A549 (cell line): ENCODE measurements at regions not wholly inside any gene's neighbourhood (a gene's known extent, or its start where the extent isn't known, plus 50 kb on each side); places are given as distances from the start of the nearest gene placed in this dataset.
A peak's percentile ranks its signal among the peaks of the same experiment; 100 is the strongest.

ENCODE experiments used
- ATAC-seq, 2 experiments: fragments of 200-7000 bp in 1 of 2; fragments of >200 bp in 1 of 2; cut with Nextera tagmentation in 1 of 2; cut with Tn5 transposase in 1 of 2; 3 replicates each; pipeline versions ENCODE4 v1.8.0 to v1.9.1; 2018 to 2020; ENCODE audit warnings: mild to moderate bottlenecking in 1 of 2, moderate library complexity in 1 of 2
- CTCF ChIA-PET: fragments of 300-600 bp; sonication (Branson Sonifier 250); formaldehyde crosslinking; extraction: SDS; loops from one replicate; lab custom pipeline; 2021; ENCODE audit warnings: antibody characterized with exemption, inconsistent platforms; lab: Yijun Ruan, JAX
- POLR2A ChIA-PET: fragments of 350-600 bp; formaldehyde crosslinking; extraction: SDS; loops from one replicate; lab custom pipeline; 2021; ENCODE audit warnings: antibody characterized with exemption, inconsistent platforms; lab: Yijun Ruan, JAX
- DNase-seq, 2 experiments: peaks; one replicate each; pipeline versions ENCODE4 v3.0.0 to v3.0.0-alpha.2; 2011 to 2016; ENCODE audit warnings: low read depth in 1 of 2, low spot score in 1 of 2
- FAIRE-seq: peaks from 2 replicates; lab custom pipeline; 2011; peaks lifted over from hg19 to GRCh38; lab: Jason Lieb, UNC
- H3K27ac ChIP-seq, 2 experiments: fragments of >200 bp; sonication (Bioruptor Twin); formaldehyde crosslinking; 3 replicates each; pipeline ENCODE4 v1.5.1; 2016 to 2017
- H3K4me1 ChIP-seq: fragments of >200 bp; sonication (Bioruptor Twin); formaldehyde crosslinking; 3 replicates; pipeline ENCODE4 v1.6.1; 2016
- H3K4me2 ChIP-seq: fragments of >200 bp; sonication (Bioruptor Twin); formaldehyde crosslinking; 3 replicates; pipeline ENCODE4 v1.6.1; 2016
- H3K4me3 ChIP-seq: fragments of >200 bp; sonication (Bioruptor Twin); formaldehyde crosslinking; 3 replicates; pipeline ENCODE4 v1.5.1; 2016
- H3K9me3 ChIP-seq: fragments of >200 bp; sonication (Bioruptor Twin); formaldehyde crosslinking; 3 replicates; pipeline ENCODE4 v1.6.1; 2016
- BHLHE40 ChIP-seq: IDR thresholded peaks from 2 replicates; pipeline ENCODE4 v1.6.1; 2012; ENCODE audit warnings: low read depth, low read length, inconsistent platforms
- CBX8 ChIP-seq: fragments of 200-600 bp; sonication (generic); IDR thresholded peaks from 2 replicates; pipeline ENCODE4 v1.6.1; 2016
- CHD4 ChIP-seq: fragments of 200-600 bp; sonication (generic); IDR thresholded peaks from 2 replicates; pipeline ENCODE4 v1.6.1; 2016; ENCODE audit warnings: antibody characterized with exemption, mild to moderate bottlenecking, borderline replicate concordance
- E2F6 ChIP-seq: IDR thresholded peaks from 2 replicates; pipeline ENCODE4 v1.6.1; 2012; ENCODE audit warnings: low read depth, borderline replicate concordance
- EHF ChIP-seq: fragments of 250-450 bp; sonication (Bioruptor Pico); IDR thresholded peaks from 2 replicates; pipeline ENCODE4 v1.5.0; 2020; ENCODE audit warnings: mild to moderate bottlenecking
- EHMT2 ChIP-seq: fragments of 200-600 bp; sonication (generic); IDR thresholded peaks from 2 replicates; pipeline ENCODE4 v1.6.1; 2016; ENCODE audit warnings: antibody characterized with exemption, low read depth, mild to moderate bottlenecking, moderate library complexity
- FOSB ChIP-seq: fragments of 250-450 bp; sonication (Bioruptor Pico); IDR thresholded peaks from 2 replicates; pipeline ENCODE4 v1.5.0; 2020; ENCODE audit warnings: mild to moderate bottlenecking, moderate library complexity
- HOXA7 ChIP-seq: fragments of 250-450 bp; sonication (Bioruptor Pico); IDR thresholded peaks from 2 replicates; pipeline ENCODE4 v1.5.0; 2020; ENCODE audit warnings: mild to moderate bottlenecking, moderate library complexity
- JUN ChIP-seq, 2 experiments: fragments of >200 bp; sonication (Bioruptor Twin); formaldehyde crosslinking; IDR thresholded peaks; 2 replicates in 1 of 2; 3 replicates in 1 of 2; pipeline ENCODE4 v1.6.1; 2016 to 2017
- NPAS2 ChIP-seq: fragments of 250-450 bp; sonication (Bioruptor Pico); IDR thresholded peaks from 2 replicates; pipeline ENCODE4 v1.8.0; 2022; ENCODE audit warnings: mild to moderate bottlenecking, moderate library complexity, borderline replicate concordance
- PHF8 ChIP-seq: fragments of 200-600 bp; sonication (generic); IDR thresholded peaks from 2 replicates; pipeline ENCODE4 v1.6.1; 2016; ENCODE audit warnings: low read depth, mild to moderate bottlenecking, antibody characterized with exemption, moderate library complexity, borderline replicate concordance
- RNF2 ChIP-seq: fragments of 200-600 bp; sonication (generic); IDR thresholded peaks from 2 replicates; pipeline ENCODE4 v1.6.1; 2016; ENCODE audit warnings: low read depth, mild to moderate bottlenecking, antibody characterized with exemption, moderate library complexity, borderline replicate concordance
- ZSCAN20 ChIP-seq: fragments of 250-450 bp; sonication (Bioruptor Pico); IDR thresholded peaks from 2 replicates; pipeline ENCODE4 v1.8.0; 2022; ENCODE audit warnings: mild to moderate bottlenecking, moderate library complexity
- WGBS: methylation state at CpG from one replicate; pipeline ENCODE4 v1.1.6; 2017; ENCODE audit errors: missing lambda C conversion rate; 5-methylcytosine and 5-hydroxymethylcytosine counted together
- TF ChIP-seq, protein P1 (sequence below): IDR thresholded peaks from 2 replicates; pipeline ENCODE4 v1.6.1; 2012
- TF ChIP-seq, protein P2 (sequence below): fragments of 250-450 bp; sonication (Bioruptor Pico); IDR thresholded peaks from 2 replicates; pipeline ENCODE4 v1.5.0; 2021; ENCODE audit warnings: mild to moderate bottlenecking, moderate library complexity, borderline replicate concordance

DNA sequence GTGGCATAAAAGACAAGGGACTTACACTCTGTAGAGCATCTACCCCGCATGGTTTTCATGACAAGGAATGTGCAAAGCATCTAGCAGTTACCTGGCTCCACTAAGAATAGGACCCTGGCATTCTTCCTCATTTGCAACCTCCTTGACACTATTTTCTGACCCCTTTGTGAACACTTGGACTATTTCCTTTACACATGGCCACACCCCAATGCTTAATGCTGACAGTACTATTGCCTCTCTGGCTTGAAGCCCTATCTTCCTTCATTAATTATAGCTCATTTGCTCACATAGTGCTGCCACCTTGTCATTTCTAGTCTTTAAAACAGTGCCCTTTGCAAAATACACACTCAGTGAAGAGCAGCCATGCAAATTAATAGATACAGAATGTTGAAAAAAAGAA, 226.3 kb upstream of the VCX3A start:
- DNase-seq, result no peak
- Histone ChIP-seq H3K4me1 (no peaks in the 10 kb centered on the region), H3K27ac (no peak overlapping the region), H3K4me2 (no peak overlapping the region), H3K9me3 (no peaks in the 10 kb centered on the region), H3K4me3 (no peak overlapping the region)
- FAIRE-seq, result no peak
- ChIA-PET POLR2A (no interaction called here), CTCF (no interaction called here)
- no peak for ATAC-seq
- TF ChIP-seq HOXA7 (CRISPR knock-in tag) (no peak), CBX8 (no peak), ZSCAN20 (CRISPR knock-in tag) (no peak), EHMT2 (no peak)
- TF ChIP-seq, protein P1, sequence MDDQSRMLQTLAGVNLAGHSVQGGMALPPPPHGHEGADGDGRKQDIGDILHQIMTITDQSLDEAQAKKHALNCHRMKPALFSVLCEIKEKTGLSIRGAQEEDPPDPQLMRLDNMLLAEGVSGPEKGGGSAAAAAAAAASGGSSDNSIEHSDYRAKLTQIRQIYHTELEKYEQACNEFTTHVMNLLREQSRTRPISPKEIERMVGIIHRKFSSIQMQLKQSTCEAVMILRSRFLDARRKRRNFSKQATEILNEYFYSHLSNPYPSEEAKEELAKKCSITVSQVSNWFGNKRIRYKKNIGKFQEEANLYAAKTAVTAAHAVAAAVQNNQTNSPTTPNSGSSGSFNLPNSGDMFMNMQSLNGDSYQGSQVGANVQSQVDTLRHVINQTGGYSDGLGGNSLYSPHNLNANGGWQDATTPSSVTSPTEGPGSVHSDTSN, result no peak
- TF ChIP-seq, protein P2, sequence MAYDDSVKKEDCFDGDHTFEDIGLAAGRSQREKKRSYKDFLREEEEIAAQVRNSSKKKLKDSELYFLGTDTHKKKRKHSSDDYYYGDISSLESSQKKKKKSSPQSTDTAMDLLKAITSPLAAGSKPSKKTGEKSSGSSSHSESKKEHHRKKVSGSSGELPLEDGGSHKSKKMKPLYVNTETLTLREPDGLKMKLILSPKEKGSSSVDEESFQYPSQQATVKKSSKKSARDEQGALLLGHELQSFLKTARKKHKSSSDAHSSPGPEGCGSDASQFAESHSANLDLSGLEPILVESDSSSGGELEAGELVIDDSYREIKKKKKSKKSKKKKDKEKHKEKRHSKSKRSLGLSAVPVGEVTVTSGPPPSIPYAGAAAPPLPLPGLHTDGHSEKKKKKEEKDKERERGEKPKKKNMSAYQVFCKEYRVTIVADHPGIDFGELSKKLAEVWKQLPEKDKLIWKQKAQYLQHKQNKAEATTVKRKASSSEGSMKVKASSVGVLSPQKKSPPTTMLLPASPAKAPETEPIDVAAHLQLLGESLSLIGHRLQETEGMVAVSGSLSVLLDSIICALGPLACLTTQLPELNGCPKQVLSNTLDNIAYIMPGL (CRISPR knock-in tag), result no peak
- WGBS, result 14% methylated on average over 1 of the region's 1 CpG

GRCh38 chrX:6759655-6760375, 224.9 kb upstream of the VCX3A start:
- no peak overlapping the region for H3K4me3 ChIP-seq
- no peak for DNase-seq
- TF ChIP-seq BHLHE40 (no peak), RNF2 (no peak), CHD4 (no peak), E2F6 (no peak), EHF (CRISPR knock-in tag) (no peak), PHF8 (no peak), JUN (IDR thresholded peaks at IDR 0.05) (no peak)
- ChIA-PET CTCF (no interaction called here), POLR2A (no interaction called here)
- no peaks in the 10 kb centered on the region for H3K9me3 ChIP-seq
- no peak overlapping the region for H3K4me2 ChIP-seq
- 0% methylated on average over 7 of the region's 7 CpGs for WGBS
- H3K27ac ChIP-seq, result no peak overlapping the region
- peak; percentile 51 for FAIRE-seq
- ATAC-seq, result no peak
- no peaks in the 10 kb centered on the region for H3K4me1 ChIP-seq

DNA sequence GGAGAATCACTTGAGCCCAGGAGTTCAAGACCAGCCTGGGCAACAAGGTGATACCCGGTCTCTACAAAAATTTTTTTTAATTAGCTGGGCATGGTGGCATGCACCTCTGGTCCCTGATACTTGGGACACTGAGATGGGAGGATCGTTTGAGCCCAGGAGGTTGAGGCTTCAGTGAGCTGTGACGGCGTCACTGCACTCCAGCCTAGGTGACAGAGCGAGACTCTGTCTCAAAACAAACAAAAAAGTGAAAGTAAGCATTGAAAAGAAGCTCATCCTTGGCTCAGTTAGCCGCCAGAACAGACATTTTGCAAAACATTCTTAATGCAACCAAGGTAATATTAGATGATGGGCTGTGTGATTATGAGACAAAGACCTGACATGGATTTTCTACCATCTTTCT, 223.3 kb upstream of the VCX3A start:
- 0% methylated on average over 5 of the region's 6 CpGs for WGBS
- TF ChIP-seq, protein P2 (CRISPR knock-in tag), result no peak
- TF ChIP-seq FOSB (CRISPR knock-in tag), result no peak
- TF ChIP-seq NPAS2 (CRISPR knock-in tag), result no peak
- no peaks in the 10 kb centered on the region for H3K4me1 ChIP-seq
- no peaks in the 10 kb centered on the region for H3K9me3 ChIP-seq
- H3K4me3 ChIP-seq, result no peak overlapping the region
- no peak for DNase-seq
- ChIA-PET CTCF (interaction anchor here (0.8 kb wide), 1 partner anchor 21 kb away, joined by 3 read pairs; no protein-coding TSS in a partner anchor), POLR2A (no interaction called here)
- H3K4me2 ChIP-seq, result no peak overlapping the region
- no peak for FAIRE-seq
- no peak for ATAC-seq
- H3K27ac ChIP-seq, result no peak overlapping the region
